ENCODE measurements at regions not wholly inside any gene's neighbourhood (a gene's known extent, or its start where the extent isn't known, plus 50 kb on each side); places are given as distances from the start of the nearest gene placed in this dataset.
"Not testable (repeated sequence)": the region's sequence is repeated elsewhere in the genome, so short reads cannot be mapped to it uniquely, and the experiment has no call there.

DNA sequence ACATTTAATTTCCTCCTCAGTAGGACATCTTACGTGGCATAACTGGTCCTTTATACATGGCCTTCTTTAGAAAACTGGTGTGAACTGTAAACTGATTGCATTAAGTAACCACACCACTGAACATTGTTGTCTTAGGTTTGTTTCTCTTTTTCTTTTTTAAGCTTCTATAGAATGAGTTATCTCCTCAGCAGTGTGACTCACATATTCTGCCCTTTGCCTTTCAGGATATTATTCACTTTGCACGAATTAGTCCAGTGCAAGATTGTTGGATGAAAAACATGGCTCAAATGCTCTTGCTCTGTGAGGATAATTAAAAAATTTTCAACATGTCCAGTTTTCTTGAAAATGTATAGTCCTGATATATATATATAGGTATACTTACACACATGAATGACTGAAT lies 147.6 kb downstream of the KBTBD8 start:
- no peak for FAIRE-seq

GRCh38 chr3:67154429-67154828 lies 156.3 kb downstream of the KBTBD8 start:
- no peak for DNase-seq (ENCODE audit: low spot score)
- FAIRE-seq: no peak

More for the DNA sequence above, 147.6 kb downstream of the KBTBD8 start:
- DNase-seq (ENCODE audit: low spot score): no peak

- DNase-seq (ENCODE audit: low spot score) (no peak), FAIRE-seq (no peak)
Observed at GRCh38 chr3:67167481-67167880, 169.4 kb downstream of the KBTBD8 start.

- DNase-seq (ENCODE audit: low spot score) (no peak), FAIRE-seq (no peak)
Observed at GRCh38 chr3:67171841-67172240, 173.7 kb downstream of the KBTBD8 start.

DNA sequence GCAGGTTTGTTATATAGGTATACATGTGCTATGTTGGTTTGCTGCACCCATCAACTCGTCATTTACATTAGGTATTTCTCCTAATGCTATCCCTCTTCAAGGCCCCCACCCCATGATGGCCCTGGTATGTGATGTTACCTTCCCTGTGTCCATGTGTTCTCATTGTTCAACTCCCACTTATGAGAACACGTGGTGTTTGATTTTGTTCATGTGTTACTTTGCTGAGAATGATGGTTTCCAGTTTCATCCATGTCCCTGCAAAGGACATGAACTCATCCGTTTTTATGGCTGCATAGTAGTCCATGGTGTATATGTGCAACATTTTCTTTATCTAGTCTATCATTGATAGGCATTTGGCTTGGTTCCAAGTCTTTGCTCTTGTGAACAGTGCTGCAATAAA lies 175.0 kb downstream of the KBTBD8 start:
- not testable (repeated sequence) for FAIRE-seq; DNase-seq (ENCODE audit: low spot score)

- no peak for DNase-seq (ENCODE audit: low spot score)
- FAIRE-seq: no peak
Observed at GRCh38 chr3:67176396-67176795, 178.3 kb downstream of the KBTBD8 start.

GRCh38 chr3:67192466-67192865 lies 194.4 kb downstream of the KBTBD8 start:
- no peak for FAIRE-seq
- DNase-seq (ENCODE audit: low spot score): no peak

DNA sequence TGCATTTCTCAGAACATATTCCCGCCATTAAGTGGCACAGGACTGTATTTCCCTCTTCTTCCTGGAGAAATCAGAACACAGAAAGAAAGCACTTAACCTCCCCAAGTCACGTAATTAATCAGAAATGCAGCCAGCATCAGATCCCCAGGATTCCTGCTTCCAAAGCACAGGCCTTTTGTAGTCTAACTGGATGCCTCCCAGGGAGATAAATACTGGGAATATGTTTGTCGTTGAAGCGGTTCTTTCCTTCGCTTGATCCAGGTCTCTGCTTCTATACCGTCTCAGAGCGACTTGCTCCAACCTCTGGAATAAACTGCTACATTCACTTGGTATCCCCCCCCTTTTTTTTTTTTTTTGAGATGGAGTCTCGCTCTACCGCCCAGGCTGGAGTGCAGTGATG lies 198.6 kb downstream of the KBTBD8 start:
- no peak for FAIRE-seq
- DNase-seq (ENCODE audit: low spot score): no peak

GRCh38 chr3:67198374-67198773 lies 200.3 kb downstream of the KBTBD8 start:
- FAIRE-seq: no peak
- DNase-seq (ENCODE audit: low spot score): no peak

DNA sequence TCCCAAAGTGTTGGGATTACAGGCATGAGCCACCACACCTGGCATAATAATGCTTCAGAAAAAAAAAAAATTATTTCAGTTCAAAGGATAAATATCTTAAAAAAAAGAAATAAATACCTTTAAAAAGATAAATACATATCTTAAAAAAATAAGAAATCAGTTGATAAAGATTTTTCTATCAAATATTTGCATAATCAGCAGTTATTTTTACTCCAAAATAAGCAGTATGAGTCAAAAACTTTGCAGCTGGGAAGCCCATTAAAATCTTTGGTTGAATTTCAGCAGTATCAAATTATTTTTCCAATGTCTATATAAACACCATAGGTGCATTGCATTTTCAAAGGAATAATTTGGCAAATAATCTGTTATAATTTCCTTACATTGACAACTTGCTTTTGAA lies 202.5 kb downstream of the KBTBD8 start:
- FAIRE-seq (no peak), DNase-seq (ENCODE audit: low spot score) (no peak)

DNA sequence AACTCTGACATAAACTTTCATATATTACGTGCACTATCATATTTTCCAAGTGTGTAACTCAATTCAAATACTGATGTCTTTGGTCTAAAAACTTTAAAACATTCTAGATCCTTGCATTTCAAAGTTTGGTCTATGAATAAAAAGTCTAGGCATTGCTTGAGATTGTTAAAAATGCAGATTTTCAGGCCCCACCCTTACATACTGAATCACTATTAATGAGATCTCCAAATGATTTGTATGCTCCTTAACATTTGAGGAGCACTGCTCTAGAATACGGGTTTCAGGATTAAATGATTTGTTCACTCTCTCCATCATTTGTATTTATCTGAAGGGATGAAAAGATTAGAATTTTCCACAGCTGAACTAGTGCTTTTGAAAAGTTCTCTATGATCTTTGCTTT lies 202.9 kb downstream of the KBTBD8 start:
- DNase-seq (ENCODE audit: low spot score) (no peak), FAIRE-seq (no peak)

GRCh38 chr3:67202053-67202452 lies 203.9 kb downstream of the KBTBD8 start:
- DNase-seq (ENCODE audit: low spot score) (no peak), FAIRE-seq (no peak)

DNA sequence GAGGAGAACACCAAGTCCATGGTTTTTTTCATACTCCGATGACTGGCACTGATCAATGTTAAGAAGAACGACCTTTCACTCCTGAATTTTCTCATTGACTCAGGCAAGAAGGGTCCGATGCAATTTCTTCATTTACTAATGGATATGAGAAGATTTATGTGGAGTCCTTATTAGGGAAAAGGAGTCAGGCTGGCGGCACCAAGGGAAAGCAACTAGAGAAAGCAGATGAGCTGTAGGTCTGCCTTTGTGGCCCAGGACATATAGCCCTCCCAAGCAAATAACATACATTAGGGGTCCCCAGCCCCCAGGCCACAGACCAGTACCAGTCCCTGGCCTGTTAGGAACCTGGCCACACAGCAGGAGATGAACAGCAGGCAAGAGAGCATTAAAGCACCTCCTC lies 206.8 kb downstream of the KBTBD8 start:
- FAIRE-seq (no peak), DNase-seq (ENCODE audit: low spot score) (no peak)

- DNase-seq (ENCODE audit: low spot score): no peak
- no peak for FAIRE-seq
Observed at GRCh38 chr3:67215690-67216089, 217.6 kb downstream of the KBTBD8 start.

- DNase-seq (ENCODE audit: low spot score): no peak
- no peak for FAIRE-seq
Observed at GRCh38 chr3:67227030-67227429, 228.9 kb downstream of the KBTBD8 start.

DNA sequence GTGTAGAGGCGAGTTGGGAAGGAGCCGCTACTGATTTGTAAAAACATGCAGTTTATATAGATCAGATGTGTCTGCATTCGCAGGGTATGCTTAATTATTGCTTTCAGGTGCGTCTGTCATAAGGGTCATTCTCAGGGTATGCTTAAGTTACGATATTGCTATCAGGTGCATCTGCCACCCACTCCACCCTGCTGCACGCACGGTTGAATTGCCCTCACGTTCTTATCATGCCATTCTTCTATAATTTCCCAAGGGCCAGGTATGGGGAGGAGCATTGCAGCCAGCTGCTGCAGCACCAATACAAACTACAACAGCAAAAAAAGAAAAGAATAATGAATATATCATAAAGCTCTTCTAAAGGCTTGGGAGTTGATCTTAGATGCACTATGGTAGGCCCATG lies 230.0 kb downstream of the KBTBD8 start:
- no peak for DNase-seq (ENCODE audit: low spot score)
- FAIRE-seq: no peak

DNA sequence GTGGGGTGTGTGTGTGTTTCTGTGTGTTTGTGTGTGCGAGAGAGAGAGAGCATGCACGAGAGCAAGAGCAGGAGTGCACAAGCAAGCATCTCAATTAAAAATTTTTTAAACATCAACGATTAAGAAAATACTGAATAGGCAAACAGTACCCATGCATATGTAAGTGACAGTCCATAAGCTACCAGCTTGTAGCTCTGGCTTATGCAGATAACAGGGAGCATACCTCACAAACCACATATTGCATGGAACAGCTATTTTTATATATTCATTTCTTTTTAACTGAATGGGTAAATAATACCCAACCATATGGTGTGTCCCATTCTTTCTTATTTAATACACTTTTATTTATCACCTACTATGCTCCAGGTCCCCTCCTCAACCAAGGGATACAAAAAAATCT lies 234.5 kb downstream of the KBTBD8 start:
- DNase-seq (ENCODE audit: low spot score) (no peak), FAIRE-seq (no peak)

- FAIRE-seq (no peak), DNase-seq (ENCODE audit: low spot score) (no peak)
Observed at GRCh38 chr3:67239353-67239752, 241.2 kb downstream of the KBTBD8 start.

DNA sequence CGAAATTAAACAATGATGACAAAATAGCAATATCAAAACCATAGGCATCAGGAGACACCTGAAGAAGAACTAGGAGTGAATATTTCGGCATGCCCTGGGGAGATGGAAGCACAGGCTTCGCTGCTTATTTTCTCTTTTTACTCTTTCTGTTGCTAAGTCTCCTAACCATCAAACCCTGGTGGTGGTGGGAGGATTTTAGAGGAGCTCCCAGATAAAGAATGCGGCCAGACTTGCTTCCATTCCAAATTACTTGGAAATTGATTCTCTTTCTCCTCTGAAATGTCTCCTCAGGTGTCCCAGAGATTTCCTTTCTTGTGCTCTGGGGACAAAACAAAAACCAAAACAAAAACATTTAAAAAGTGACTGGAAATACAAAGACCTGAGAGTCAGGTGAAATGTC lies 243.0 kb downstream of the KBTBD8 start:
- FAIRE-seq (no peak), DNase-seq (ENCODE audit: low spot score) (no peak)

- FAIRE-seq: no peak
- no peak for DNase-seq (ENCODE audit: low spot score)
Observed at GRCh38 chr3:67244130-67244529, 246.0 kb downstream of the KBTBD8 start.

DNA sequence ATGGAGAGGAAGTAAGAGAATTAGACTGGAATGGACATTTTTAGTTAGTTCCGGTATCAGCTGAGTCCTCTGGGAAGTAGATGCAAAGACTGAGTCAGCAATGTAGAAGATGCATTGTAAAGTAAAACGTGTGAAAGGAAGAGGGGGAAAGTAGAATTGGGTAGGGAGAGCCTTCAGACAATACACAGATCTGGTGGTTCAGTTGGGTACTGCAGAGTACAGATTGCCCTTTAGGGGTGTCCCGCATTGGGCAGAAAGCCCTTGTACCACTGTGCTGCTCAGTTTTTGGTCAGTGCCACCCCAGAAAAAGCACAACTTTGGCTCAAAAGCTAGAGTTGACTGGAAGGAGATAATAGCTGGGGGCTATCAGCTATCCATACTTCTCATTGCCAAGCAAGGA lies 247.4 kb downstream of the KBTBD8 start:
- DNase-seq (ENCODE audit: low spot score) (no peak), FAIRE-seq (no peak)

DNA sequence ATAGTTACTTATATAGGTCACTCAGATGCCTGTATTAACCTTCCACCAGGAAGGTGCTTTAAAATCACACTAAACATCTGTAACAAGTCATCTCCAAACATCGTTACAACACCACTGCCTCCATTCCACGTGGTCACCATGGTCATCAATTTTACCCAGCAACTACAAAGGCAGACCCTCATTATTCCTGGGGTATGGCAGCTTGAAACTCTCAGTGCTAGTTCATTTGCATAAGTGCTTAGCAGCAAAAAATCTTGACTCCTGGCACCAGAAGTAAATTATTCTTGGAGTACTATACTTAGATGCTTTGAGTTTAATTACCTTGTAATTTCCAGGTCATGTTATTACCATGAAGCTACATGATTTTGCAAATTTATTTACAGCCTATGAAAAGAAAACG lies 250.6 kb downstream of the KBTBD8 start:
- no peak for FAIRE-seq

GRCh38 chr3:67252906-67253305 lies 254.8 kb downstream of the KBTBD8 start:
- FAIRE-seq; DNase-seq (ENCODE audit: low spot score): not testable (repeated sequence)

More for the DNA sequence above, 250.6 kb downstream of the KBTBD8 start:
- DNase-seq (ENCODE audit: low spot score): no peak

GRCh38 chr3:67278015-67278618 lies 280.0 kb downstream of the KBTBD8 start:
- FAIRE-seq (no peak), DNase-seq (ENCODE audit: low spot score) (no peak)
